ENCODE measurements at regions not wholly inside any gene's neighbourhood (a gene's known extent, or its start where the extent isn't known, plus 50 kb on each side); places are given as distances from the start of the nearest gene placed in this dataset.

- Mint-ChIP-seq H3K4me3 (no peak overlapping the region), H3K27ac (no peak overlapping the region), H3K4me1 (no peaks in the 10 kb centered on the region), H3K36me3 (no peaks in the 10 kb centered on the region), H3K27me3 (no peaks in the 10 kb centered on the region), H3K9me3 (peaks cover 2% of the 10 kb centered on the region)
- no peak for DNase-seq
- CTCF ChIA-PET = no interaction called here
Measured at GRCh38 chr10:130577039-130577438, 440.8 kb downstream of the GLRX3 start.

- no peak for DNase-seq
- Mint-ChIP-seq H3K27ac (no peak overlapping the region), H3K4me3 (no peak overlapping the region)
Measured at GRCh38 chr10:130578532-130579289, 442.5 kb downstream of the GLRX3 start.

GRCh38 chr10:130579913-130580312 is 443.7 kb downstream of the GLRX3 start:
- CTCF ChIA-PET = no interaction called here
- Mint-ChIP-seq H3K36me3 (no peaks in the 10 kb centered on the region), H3K4me1 (no peaks in the 10 kb centered on the region), H3K4me3 (no peak overlapping the region), H3K27me3 (no peaks in the 10 kb centered on the region), H3K9me3 (peaks cover 2% of the 10 kb centered on the region), H3K27ac (no peak overlapping the region)
- DNase-seq = no peak

More at GRCh38 chr10:130578532-130579289, 442.5 kb downstream of the GLRX3 start:
- H3K4me1 Mint-ChIP-seq = no peaks in the 10 kb centered on the region
- peaks cover 2% of the 10 kb centered on the region for H3K9me3 Mint-ChIP-seq
- no peaks in the 10 kb centered on the region for H3K36me3 Mint-ChIP-seq
- CTCF ChIA-PET = no interaction called here
- H3K27me3 Mint-ChIP-seq = no peaks in the 10 kb centered on the region

- Mint-ChIP-seq H3K4me1 (no peaks in the 10 kb centered on the region), H3K27ac (no peak overlapping the region), H3K4me3 (no peak overlapping the region), H3K27me3 (no peaks in the 10 kb centered on the region), H3K36me3 (no peaks in the 10 kb centered on the region), H3K9me3 (no peaks in the 10 kb centered on the region)
- CTCF ChIA-PET = no interaction called here
- no peak for DNase-seq
Measured at GRCh38 chr10:130580975-130581374, 444.8 kb downstream of the GLRX3 start.

- no peaks in the 10 kb centered on the region for H3K9me3 Mint-ChIP-seq
- CTCF ChIA-PET = no interaction called here
- no peaks in the 10 kb centered on the region for H3K27me3 Mint-ChIP-seq
- no peaks in the 10 kb centered on the region for H3K4me1 Mint-ChIP-seq
- H3K4me3 Mint-ChIP-seq = no peak overlapping the region
- no peaks in the 10 kb centered on the region for H3K36me3 Mint-ChIP-seq
- no peak overlapping the region for H3K27ac Mint-ChIP-seq
- DNase-seq = no peak
Measured at GRCh38 chr10:130587718-130588117, 451.5 kb downstream of the GLRX3 start.

- Mint-ChIP-seq H3K9me3 (peaks cover 3% of the 10 kb centered on the region), H3K4me1 (no peaks in the 10 kb centered on the region), H3K27me3 (no peaks in the 10 kb centered on the region), H3K4me3 (no peak overlapping the region), H3K36me3 (no peaks in the 10 kb centered on the region), H3K27ac (no peak overlapping the region)
- CTCF ChIA-PET = no interaction called here
- no peak for DNase-seq
Measured at GRCh38 chr10:130606001-130606405, 469.8 kb downstream of the GLRX3 start.

GRCh38 chr10:130607366-130607765 is 471.2 kb downstream of the GLRX3 start:
- Mint-ChIP-seq H3K4me1 (no peaks in the 10 kb centered on the region), H3K27ac (no peak overlapping the region), H3K36me3 (no peaks in the 10 kb centered on the region), H3K4me3 (no peak overlapping the region), H3K9me3 (peaks cover 3% of the 10 kb centered on the region), H3K27me3 (no peaks in the 10 kb centered on the region)
- no peak for DNase-seq
- CTCF ChIA-PET = no interaction called here

GRCh38 chr10:130611239-130611638 is 475.0 kb downstream of the GLRX3 start:
- H3K4me1 Mint-ChIP-seq = no peaks in the 10 kb centered on the region
- no peaks in the 10 kb centered on the region for H3K27me3 Mint-ChIP-seq
- H3K4me3 Mint-ChIP-seq = no peak overlapping the region
- DNase-seq = no peak
- no peak overlapping the region for H3K27ac Mint-ChIP-seq
- peaks cover 3% of the 10 kb centered on the region for H3K9me3 Mint-ChIP-seq
- no peaks in the 10 kb centered on the region for H3K36me3 Mint-ChIP-seq
- CTCF ChIA-PET = no interaction called here

- CTCF ChIA-PET = no interaction called here
- Mint-ChIP-seq H3K36me3 (no peaks in the 10 kb centered on the region), H3K4me3 (no peak overlapping the region), H3K4me1 (no peaks in the 10 kb centered on the region), H3K27me3 (no peaks in the 10 kb centered on the region), H3K9me3 (no peaks in the 10 kb centered on the region), H3K27ac (no peak overlapping the region)
- no peak for DNase-seq
Measured at GRCh38 chr10:130615457-130615856, 479.3 kb downstream of the GLRX3 start.

GRCh38 chr10:130617985-130618384 is 481.8 kb downstream of the GLRX3 start:
- CTCF ChIA-PET = no interaction called here
- no peaks in the 10 kb centered on the region for H3K27me3 Mint-ChIP-seq
- DNase-seq = no peak
- no peaks in the 10 kb centered on the region for H3K9me3 Mint-ChIP-seq
- no peaks in the 10 kb centered on the region for H3K4me1 Mint-ChIP-seq
- H3K36me3 Mint-ChIP-seq = no peaks in the 10 kb centered on the region
- H3K4me3 Mint-ChIP-seq = no peak overlapping the region
- H3K27ac Mint-ChIP-seq = no peak overlapping the region

- Mint-ChIP-seq H3K4me1 (no peaks in the 10 kb centered on the region), H3K9me3 (no peaks in the 10 kb centered on the region), H3K4me3 (no peak overlapping the region), H3K27me3 (no peaks in the 10 kb centered on the region), H3K27ac (no peak overlapping the region), H3K36me3 (no peaks in the 10 kb centered on the region)
- CTCF ChIA-PET = no interaction called here
- DNase-seq = no peak
Measured at GRCh38 chr10:130618647-130619046, 482.5 kb downstream of the GLRX3 start.

- Mint-ChIP-seq H3K9me3 (no peaks in the 10 kb centered on the region), H3K27ac (no peak overlapping the region), H3K36me3 (no peaks in the 10 kb centered on the region), H3K27me3 (no peaks in the 10 kb centered on the region), H3K4me1 (no peaks in the 10 kb centered on the region), H3K4me3 (no peak overlapping the region)
- CTCF ChIA-PET = no interaction called here
- no peak for DNase-seq
Measured at GRCh38 chr10:130621231-130621775, 485.1 kb downstream of the GLRX3 start.

GRCh38 chr10:130623680-130624267 is 487.6 kb downstream of the GLRX3 start:
- CTCF ChIA-PET = no interaction called here

GRCh38 chr10:130627346-130628045 is 491.3 kb downstream of the GLRX3 start:
- no peaks in the 10 kb centered on the region for H3K36me3 Mint-ChIP-seq
- H3K4me3 Mint-ChIP-seq = no peak overlapping the region
- CTCF ChIA-PET = no interaction called here
- H3K9me3 Mint-ChIP-seq = peaks cover 3% of the 10 kb centered on the region
- no peak overlapping the region for H3K27ac Mint-ChIP-seq
- DNase-seq = no peak
- no peaks in the 10 kb centered on the region for H3K27me3 Mint-ChIP-seq
- H3K4me1 Mint-ChIP-seq = no peaks in the 10 kb centered on the region

More at GRCh38 chr10:130623680-130624267, 487.6 kb downstream of the GLRX3 start:
- Mint-ChIP-seq H3K4me3 (no peak overlapping the region), H3K27ac (no peak overlapping the region), H3K9me3 (no peaks in the 10 kb centered on the region), H3K36me3 (no peaks in the 10 kb centered on the region), H3K27me3 (no peaks in the 10 kb centered on the region), H3K4me1 (no peaks in the 10 kb centered on the region)
- no peak for DNase-seq

- Mint-ChIP-seq H3K27me3 (peaks cover 3% of the 10 kb centered on the region), H3K27ac (no peak overlapping the region), H3K9me3 (peaks cover 3% of the 10 kb centered on the region), H3K4me3 (no peak overlapping the region), H3K4me1 (no peaks in the 10 kb centered on the region), H3K36me3 (no peaks in the 10 kb centered on the region)
- DNase-seq = no peak
- CTCF ChIA-PET = no interaction called here
Measured at GRCh38 chr10:130630135-130630534, 493.9 kb downstream of the GLRX3 start.

All from activated naive CD4-positive, alpha-beta T cell treated with anti-CD3 and anti-CD28 coated beads, Interleukin-2, amount 10 ng/mL, durations not matched to agents 7 days and 5 days (primary cell).